K562 (cell line): ENCODE measurements at regions not wholly inside any gene's neighbourhood (a gene's known extent, or its start where the extent isn't known, plus 50 kb on each side); places are given as distances from the start of the nearest gene placed in this dataset.

Experiments used
- ADNP ChIP-seq: fragments of 200-800 bp; sonication (Bioruptor generic); IDR thresholded peaks from 2 replicates; pipeline ENCODE4 v1.6.1; 2016; ENCODE audit warnings: missing genetic modification characterization, missing compliant biosample characterization
- BCOR ChIP-seq: fragments of 450-650 bp; IDR thresholded peaks from 2 replicates; pipeline ENCODE4 v1.6.1; 2016
- FOXJ2 ChIP-seq: fragments of 200-800 bp; sonication (Bioruptor generic); IDR thresholded peaks from 2 replicates; pipeline ENCODE4 v1.6.1; 2016; ENCODE audit warnings: missing genetic modification characterization, missing compliant biosample characterization
- MTA1 ChIP-seq: fragments of 450-650 bp; IDR thresholded peaks from 2 replicates; pipeline ENCODE4 v1.6.1; 2017; ENCODE audit warnings: borderline replicate concordance
- PHF20 ChIP-seq: fragments of 450-650 bp; IDR thresholded peaks from 2 replicates; pipeline ENCODE4 v1.6.1; 2018; ENCODE audit not compliant: partially characterized antibody
- PRMT5 ChIP-seq: sonication (generic); formaldehyde crosslinking; IDR thresholded peaks from 2 replicates; pipeline ENCODE4 v1.5.0; 2020; ENCODE audit warnings: missing genetic modification reagents
- PTBP1 ChIP-seq: fragments of 200-400 bp; formaldehyde crosslinking; IDR thresholded peaks from 2 replicates; pipeline ENCODE4 v1.6.1; 2017; ENCODE audit warnings: low read depth, low read length
- RAD21 ChIP-seq, 2 experiments: fragments of 250-450 bp in 1 of 2; fragments of 450-650 bp in 1 of 2; sonication (Bioruptor Pico) in 1 of 2; formaldehyde crosslinking in 1 of 2; IDR thresholded peaks in 1 of 2; conservative IDR thresholded peaks in 1 of 2; 2 replicates each; pipeline versions ENCODE4 v1.4.0 to v1.8.0; 2020 to 2022; ENCODE audit warnings: mild to moderate bottlenecking in 2 of 2, moderate library complexity in 1 of 2
- RBM25 ChIP-seq: fragments of 200-400 bp; formaldehyde crosslinking; IDR thresholded peaks from 2 replicates; pipeline ENCODE4 v1.6.1; 2018; ENCODE audit warnings: low read length, low read depth, moderate library complexity; ENCODE audit not compliant: severe bottlenecking
- ZNF165 ChIP-seq: fragments of 250-450 bp; sonication (Bioruptor Pico); IDR thresholded peaks from 2 replicates; pipeline ENCODE4 v1.4.0; 2020; ENCODE audit warnings: borderline replicate concordance
- TF ChIP-seq, protein P1 (sequence below), 3 experiments: IDR thresholded peaks in 2 of 3; conservative IDR thresholded peaks in 1 of 3; 2 replicates each; pipeline ENCODE4 v1.5.1; 2011 to 2012; ENCODE audit warnings: low read length in 3 of 3, mild to moderate bottlenecking in 3 of 3, control low read depth in 2 of 3, improper control_type of control experiment in 1 of 3, inconsistent platforms in 1 of 3, low read depth in 1 of 3, mixed read lengths in 1 of 3, moderate library complexity in 1 of 3; ENCODE audit not compliant: insufficient read depth in 2 of 3
- TF ChIP-seq, protein P2 (sequence below), 3 experiments: fragments of 200-800 bp in 1 of 3; sonication (Bioruptor generic) in 1 of 3; sonication (generic) in 1 of 3; formaldehyde crosslinking in 1 of 3; IDR thresholded peaks; 2 replicates each; pipeline versions ENCODE4 v1.6.1 to v1.8.0; 2016 to 2022; ENCODE audit warnings: mild to moderate bottlenecking in 2 of 3, missing compliant biosample characterization in 2 of 3, missing genetic modification characterization in 2 of 3, missing genetic modification reagents in 1 of 3
- TF ChIP-seq, protein P3 (sequence below): sonication (generic); formaldehyde crosslinking; IDR thresholded peaks from 2 replicates; pipeline ENCODE4 v1.8.0; 2023; ENCODE audit warnings: mild to moderate bottlenecking, missing genetic modification reagents
- TF ChIP-seq, protein P4 (sequence below): sonication (generic); formaldehyde crosslinking; IDR thresholded peaks from 2 replicates; pipeline ENCODE4 v1.8.1; 2023; ENCODE audit warnings: mild to moderate bottlenecking, missing genetic modification reagents

DNA sequence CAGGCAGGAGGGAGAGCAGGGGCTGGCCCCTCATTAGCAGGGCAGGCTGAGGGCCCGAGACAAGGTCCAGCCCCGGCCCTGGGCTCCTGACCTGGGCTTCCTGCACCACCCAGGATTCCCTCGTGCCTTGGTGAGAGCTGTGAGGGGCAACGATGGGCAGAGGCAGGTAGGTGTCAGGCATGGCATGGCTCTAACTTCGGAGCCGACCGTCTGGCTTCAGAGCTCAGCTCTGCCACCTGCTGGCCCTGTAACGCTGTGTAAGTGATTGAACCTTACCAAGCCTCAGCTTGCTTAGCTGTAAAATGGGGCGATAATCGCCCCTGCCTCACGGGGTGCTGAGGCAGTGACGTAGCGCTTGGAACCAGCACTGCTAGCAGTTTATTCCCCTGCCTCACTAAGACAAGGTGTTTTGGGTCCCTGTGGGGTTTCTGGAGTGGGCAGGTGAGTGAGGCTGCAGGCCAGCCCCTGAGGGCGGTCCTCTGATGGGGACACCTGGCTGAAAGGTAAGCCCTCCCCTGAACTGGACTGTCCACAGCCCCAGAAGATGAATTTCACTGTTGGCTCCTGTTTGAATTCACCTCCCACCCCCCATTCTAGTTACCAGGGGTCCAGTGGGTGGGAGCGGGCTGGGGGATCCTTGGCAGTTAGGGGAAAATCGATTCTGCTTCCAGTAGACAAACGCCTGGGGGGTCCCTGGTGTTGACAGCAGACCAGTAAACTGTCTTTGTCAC is 184.8 kb upstream of the GSE1 start (continued):
- TF ChIP-seq ADNP (tag) = peak; percentile 91
- TF ChIP-seq, protein P1, sequence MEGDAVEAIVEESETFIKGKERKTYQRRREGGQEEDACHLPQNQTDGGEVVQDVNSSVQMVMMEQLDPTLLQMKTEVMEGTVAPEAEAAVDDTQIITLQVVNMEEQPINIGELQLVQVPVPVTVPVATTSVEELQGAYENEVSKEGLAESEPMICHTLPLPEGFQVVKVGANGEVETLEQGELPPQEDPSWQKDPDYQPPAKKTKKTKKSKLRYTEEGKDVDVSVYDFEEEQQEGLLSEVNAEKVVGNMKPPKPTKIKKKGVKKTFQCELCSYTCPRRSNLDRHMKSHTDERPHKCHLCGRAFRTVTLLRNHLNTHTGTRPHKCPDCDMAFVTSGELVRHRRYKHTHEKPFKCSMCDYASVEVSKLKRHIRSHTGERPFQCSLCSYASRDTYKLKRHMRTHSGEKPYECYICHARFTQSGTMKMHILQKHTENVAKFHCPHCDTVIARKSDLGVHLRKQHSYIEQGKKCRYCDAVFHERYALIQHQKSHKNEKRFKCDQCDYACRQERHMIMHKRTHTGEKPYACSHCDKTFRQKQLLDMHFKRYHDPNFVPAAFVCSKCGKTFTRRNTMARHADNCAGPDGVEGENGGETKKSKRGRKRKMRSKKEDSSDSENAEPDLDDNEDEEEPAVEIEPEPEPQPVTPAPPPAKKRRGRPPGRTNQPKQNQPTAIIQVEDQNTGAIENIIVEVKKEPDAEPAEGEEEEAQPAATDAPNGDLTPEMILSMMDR (IDR thresholded peaks at IDR 0.05 in 2 of 3, conservative IDR thresholded peaks at IDR 0.05 in 1 of 3; ENCODE audit: insufficient read depth in 2 of 3, low read depth in 1 of 3, low read length in 3 of 3) = peak; percentile 55 to 74 (median 74)
- TF ChIP-seq, protein P2, sequence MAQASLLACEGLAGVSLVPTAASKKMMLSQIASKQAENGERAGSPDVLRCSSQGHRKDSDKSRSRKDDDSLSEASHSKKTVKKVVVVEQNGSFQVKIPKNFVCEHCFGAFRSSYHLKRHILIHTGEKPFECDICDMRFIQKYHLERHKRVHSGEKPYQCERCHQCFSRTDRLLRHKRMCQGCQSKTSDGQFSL (CRISPR knock-in tag; IDR thresholded peaks at IDR 0.05) = no peak
- TF ChIP-seq, protein P2 (tag; IDR thresholded peaks at IDR 0.05) = no peak
- 0 out of 2 replicates have a peak, but pooled peaks have one; percentile 30 for TF ChIP-seq MTA1
- TF ChIP-seq RBM25 = peak; percentile 85
- no peak for TF ChIP-seq FOXJ2 (tag)
- TF ChIP-seq ZNF165 (CRISPR knock-in tag) = no peak
- TF ChIP-seq RAD21 (CRISPR knock-in tag; conservative IDR thresholded peaks at IDR 0.05 in 1 of 2, IDR thresholded peaks at IDR 0.05 in 1 of 2) = peak; percentile 55 to 70
- no peak for TF ChIP-seq PRMT5 (CRISPR knock-in tag)
- peak; percentile 91 for TF ChIP-seq PTBP1
- TF ChIP-seq, protein P3, sequence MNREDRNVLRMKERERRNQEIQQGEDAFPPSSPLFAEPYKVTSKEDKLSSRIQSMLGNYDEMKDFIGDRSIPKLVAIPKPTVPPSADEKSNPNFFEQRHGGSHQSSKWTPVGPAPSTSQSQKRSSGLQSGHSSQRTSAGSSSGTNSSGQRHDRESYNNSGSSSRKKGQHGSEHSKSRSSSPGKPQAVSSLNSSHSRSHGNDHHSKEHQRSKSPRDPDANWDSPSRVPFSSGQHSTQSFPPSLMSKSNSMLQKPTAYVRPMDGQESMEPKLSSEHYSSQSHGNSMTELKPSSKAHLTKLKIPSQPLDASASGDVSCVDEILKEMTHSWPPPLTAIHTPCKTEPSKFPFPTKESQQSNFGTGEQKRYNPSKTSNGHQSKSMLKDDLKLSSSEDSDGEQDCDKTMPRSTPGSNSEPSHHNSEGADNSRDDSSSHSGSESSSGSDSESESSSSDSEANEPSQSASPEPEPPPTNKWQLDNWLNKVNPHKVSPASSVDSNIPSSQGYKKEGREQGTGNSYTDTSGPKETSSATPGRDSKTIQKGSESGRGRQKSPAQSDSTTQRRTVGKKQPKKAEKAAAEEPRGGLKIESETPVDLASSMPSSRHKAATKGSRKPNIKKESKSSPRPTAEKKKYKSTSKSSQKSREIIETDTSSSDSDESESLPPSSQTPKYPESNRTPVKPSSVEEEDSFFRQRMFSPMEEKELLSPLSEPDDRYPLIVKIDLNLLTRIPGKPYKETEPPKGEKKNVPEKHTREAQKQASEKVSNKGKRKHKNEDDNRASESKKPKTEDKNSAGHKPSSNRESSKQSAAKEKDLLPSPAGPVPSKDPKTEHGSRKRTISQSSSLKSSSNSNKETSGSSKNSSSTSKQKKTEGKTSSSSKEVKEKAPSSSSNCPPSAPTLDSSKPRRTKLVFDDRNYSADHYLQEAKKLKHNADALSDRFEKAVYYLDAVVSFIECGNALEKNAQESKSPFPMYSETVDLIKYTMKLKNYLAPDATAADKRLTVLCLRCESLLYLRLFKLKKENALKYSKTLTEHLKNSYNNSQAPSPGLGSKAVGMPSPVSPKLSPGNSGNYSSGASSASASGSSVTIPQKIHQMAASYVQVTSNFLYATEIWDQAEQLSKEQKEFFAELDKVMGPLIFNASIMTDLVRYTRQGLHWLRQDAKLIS = no peak
- TF ChIP-seq BCOR = peak; percentile 98
- peak; percentile 37 for TF ChIP-seq PHF20
- TF ChIP-seq, protein P4, sequence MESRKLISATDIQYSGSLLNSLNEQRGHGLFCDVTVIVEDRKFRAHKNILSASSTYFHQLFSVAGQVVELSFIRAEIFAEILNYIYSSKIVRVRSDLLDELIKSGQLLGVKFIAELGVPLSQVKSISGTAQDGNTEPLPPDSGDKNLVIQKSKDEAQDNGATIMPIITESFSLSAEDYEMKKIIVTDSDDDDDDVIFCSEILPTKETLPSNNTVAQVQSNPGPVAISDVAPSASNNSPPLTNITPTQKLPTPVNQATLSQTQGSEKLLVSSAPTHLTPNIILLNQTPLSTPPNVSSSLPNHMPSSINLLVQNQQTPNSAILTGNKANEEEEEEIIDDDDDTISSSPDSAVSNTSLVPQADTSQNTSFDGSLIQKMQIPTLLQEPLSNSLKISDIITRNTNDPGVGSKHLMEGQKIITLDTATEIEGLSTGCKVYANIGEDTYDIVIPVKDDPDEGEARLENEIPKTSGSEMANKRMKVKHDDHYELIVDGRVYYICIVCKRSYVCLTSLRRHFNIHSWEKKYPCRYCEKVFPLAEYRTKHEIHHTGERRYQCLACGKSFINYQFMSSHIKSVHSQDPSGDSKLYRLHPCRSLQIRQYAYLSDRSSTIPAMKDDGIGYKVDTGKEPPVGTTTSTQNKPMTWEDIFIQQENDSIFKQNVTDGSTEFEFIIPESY (CRISPR knock-in tag) = no peak
